ENCODE measurements at regions not wholly inside any gene's neighbourhood (a gene's known extent, or its start where the extent isn't known, plus 50 kb on each side); places are given as distances from the start of the nearest gene placed in this dataset.

DNA sequence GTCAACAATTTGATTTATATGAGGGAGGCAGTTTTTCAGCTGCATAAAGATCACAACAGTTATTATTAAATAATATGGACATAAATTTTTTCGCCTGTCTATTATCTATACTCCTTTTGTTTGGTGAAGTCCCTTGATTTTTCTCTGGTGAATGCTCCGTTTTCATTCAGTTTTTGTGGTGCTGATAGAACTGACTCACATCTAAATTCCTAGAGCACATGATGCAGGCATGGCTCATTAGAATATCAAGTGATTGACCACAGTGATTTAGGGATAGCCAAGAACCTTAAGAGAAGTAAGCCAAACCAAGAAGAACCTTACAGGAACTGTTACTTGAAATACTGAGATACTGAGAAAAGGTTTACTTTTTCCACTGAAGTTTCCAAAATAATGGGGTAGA is 208.9 kb downstream of the PRR20E start:
- no peaks in the 10 kb centered on the region for H3K27me3 Mint-ChIP-seq
- H3K9me3 Mint-ChIP-seq, result peaks cover 0 to 5% (median 4%) of the 10 kb centered on the region in 3 donors
- no peaks in the 10 kb centered on the region for H3K36me3 Mint-ChIP-seq

DNA sequence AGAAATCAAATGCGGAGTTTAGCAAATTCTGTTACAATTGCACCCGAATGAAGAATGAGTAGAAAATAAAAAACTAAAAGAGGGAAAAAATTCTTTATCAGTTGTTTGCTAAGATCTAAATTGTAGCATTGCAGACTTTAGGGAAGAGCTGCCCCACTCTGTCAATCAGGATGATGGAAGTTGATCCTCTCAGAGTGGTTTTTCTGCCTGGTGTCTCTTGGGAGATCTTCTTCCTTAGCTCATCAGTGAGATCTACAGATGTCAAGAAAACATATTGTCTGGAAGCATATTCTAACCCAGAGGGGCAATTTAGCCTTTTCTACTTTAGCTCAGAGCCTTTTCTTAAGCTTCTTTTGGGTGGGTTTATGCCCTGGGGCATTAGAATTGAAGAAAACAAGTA is 223.2 kb upstream of the PCDH17 start:
- Mint-ChIP-seq H3K9me3 (peaks cover 4 to 11% (median 5%) of the 10 kb centered on the region in 3 donors), H3K4me1 (no peaks in the 10 kb centered on the region), H3K4me3 (no peak overlapping the region), H3K27me3 (no peaks in the 10 kb centered on the region), H3K36me3 (no peaks in the 10 kb centered on the region), H3K27ac (no peak overlapping the region)

More for the DNA sequence above, 208.9 kb downstream of the PRR20E start:
- no peak overlapping the region for H3K27ac Mint-ChIP-seq
- H3K4me1 Mint-ChIP-seq, result no peaks in the 10 kb centered on the region
- H3K4me3 Mint-ChIP-seq, result no peak overlapping the region

DNA sequence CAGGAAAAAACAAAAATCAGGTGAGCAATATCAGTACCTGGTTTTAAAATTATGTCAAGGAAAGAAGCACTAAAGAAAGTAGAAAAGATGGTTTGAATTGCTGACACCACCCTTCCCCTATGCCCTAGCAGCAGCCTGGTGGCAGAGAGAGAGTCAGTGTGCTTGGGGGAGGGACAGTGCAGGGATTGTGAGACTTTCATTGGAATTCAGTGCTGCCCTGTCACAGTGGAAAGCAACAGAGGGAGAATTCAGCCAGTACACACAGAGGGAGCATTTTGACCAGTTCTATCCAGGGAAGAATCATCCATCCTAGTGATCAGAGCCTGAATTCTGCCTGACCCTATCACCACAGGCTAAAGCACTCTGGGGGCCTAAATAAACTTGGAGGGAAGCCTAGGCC is 222.4 kb upstream of the PCDH17 start:
- Mint-ChIP-seq H3K27me3 (no peaks in the 10 kb centered on the region), H3K4me1 (no peaks in the 10 kb centered on the region), H3K27ac (no peak overlapping the region), H3K9me3 (peaks cover 4 to 11% (median 5%) of the 10 kb centered on the region in 3 donors), H3K36me3 (no peaks in the 10 kb centered on the region), H3K4me3 (no peak overlapping the region)

DNA sequence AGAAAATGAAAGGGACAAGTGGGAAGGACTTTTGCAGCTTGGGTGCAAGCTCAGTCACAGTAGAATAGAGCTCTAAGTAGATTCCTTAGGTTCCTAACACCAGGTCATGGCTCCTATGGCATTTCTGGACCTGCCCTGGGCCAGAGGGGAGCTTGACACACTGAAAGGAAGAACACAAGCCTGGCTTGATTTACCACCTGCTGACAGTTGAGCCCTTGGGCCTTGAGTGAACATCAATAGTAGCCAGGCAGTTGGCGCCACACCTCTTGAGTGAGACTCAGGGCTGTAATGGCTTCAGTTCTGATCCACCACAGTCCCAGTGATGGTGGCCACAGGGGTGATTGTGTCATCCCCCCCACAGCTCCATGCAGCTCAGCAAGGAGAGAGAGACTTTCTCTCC is 221.9 kb upstream of the PCDH17 start:
- Mint-ChIP-seq H3K4me3 (no peak overlapping the region), H3K27ac (no peak overlapping the region), H3K9me3 (peaks cover 4 to 11% (median 5%) of the 10 kb centered on the region in 3 donors), H3K36me3 (no peaks in the 10 kb centered on the region), H3K4me1 (no peaks in the 10 kb centered on the region), H3K27me3 (no peaks in the 10 kb centered on the region)

DNA sequence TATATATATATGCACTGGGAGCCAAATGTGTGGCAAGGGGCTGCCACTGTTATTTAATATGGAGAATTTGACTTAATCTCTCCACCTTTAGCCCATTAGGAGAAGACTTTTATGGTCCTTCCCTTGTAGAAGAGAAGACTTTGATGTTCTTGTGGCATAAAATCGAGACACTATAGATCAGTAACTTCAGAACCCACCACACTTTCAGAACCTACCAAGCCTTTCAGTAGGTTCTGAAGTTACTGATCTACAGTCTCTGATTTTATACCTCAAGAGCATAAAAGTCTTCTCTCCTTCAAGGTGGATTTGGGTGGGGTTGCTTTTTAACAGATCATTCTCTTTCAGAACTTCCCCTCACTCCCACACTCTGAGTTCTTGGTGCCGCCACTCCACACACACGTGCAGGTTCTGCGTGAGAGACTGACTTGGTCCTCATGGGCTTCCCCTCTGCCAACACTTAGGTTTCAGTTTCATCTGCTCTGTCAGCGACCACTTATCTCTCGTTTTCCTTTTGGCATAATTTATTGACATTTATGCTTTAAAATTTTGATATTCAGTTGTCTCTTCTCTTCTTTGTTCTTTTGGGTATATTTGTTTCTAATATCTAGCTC is 213.4 kb upstream of the PCDH17 start:
- Mint-ChIP-seq H3K36me3 (no peaks in the 10 kb centered on the region), H3K27me3 (no peaks in the 10 kb centered on the region), H3K9me3 (no peaks in the 10 kb centered on the region), H3K27ac (peak overlapping the region in 1 of 3 donors; percentile 12), H3K4me1 (peaks cover 0 to 3% (median 0%) of the 10 kb centered on the region in 3 donors), H3K4me3 (peak overlapping the region in 1 of 4 donors; percentile 47)

DNA sequence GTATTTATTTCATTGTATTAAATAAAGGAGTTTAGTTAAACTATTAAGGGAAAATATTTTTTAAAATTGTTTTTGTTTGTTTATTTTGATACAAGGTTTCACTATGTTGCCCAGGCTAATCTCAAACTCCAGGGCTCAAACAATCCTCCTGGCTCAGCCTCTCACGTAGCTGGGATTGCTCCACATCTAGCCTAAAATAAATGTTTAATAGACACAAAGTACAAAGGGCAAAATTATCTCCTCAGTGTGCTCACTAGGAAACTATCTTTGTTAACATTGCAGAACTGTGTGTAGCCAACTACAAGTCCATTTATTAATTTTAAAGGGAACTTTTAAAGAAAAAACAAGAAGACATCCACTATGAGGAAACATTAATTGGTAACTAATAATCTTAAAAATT is 207.2 kb upstream of the PCDH17 start:
- no peaks in the 10 kb centered on the region for H3K9me3 Mint-ChIP-seq

DNA sequence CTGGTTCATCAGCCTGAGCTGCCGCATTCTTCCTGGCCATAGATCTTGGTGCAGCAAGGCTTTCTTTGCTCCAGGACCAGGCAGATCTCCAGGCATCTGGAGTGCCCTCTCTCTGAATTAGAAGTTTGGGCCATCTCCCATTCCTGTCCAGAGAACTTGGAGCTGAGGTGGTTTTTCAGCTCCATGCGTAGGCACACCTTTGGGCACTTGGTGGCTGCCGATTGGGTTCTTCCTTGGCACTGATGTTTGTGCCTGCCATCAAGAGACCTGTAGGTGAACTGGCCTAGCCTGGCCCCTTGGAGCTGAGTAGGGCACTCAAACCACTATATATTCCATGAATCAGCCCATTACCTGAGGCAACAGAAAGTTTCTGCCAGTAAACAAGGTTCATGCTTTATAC is 206.0 kb upstream of the PCDH17 start:
- H3K4me3 Mint-ChIP-seq, result no peak overlapping the region
- no peak overlapping the region for H3K27ac Mint-ChIP-seq
- H3K9me3 Mint-ChIP-seq, result peaks cover 0 to 9% (median 6%) of the 10 kb centered on the region in 3 donors
- H3K36me3 Mint-ChIP-seq, result peaks cover 1% of the 10 kb centered on the region
- H3K27me3 Mint-ChIP-seq, result no peaks in the 10 kb centered on the region
- peaks cover 0 to 1% (median 0%) of the 10 kb centered on the region in 3 donors for H3K4me1 Mint-ChIP-seq

More for the DNA sequence above, 207.2 kb upstream of the PCDH17 start:
- Mint-ChIP-seq H3K36me3 (peaks cover 1% of the 10 kb centered on the region), H3K4me1 (peaks cover 0 to 1% (median 0%) of the 10 kb centered on the region in 3 donors), H3K27ac (no peak overlapping the region), H3K27me3 (no peaks in the 10 kb centered on the region), H3K4me3 (no peak overlapping the region)

DNA sequence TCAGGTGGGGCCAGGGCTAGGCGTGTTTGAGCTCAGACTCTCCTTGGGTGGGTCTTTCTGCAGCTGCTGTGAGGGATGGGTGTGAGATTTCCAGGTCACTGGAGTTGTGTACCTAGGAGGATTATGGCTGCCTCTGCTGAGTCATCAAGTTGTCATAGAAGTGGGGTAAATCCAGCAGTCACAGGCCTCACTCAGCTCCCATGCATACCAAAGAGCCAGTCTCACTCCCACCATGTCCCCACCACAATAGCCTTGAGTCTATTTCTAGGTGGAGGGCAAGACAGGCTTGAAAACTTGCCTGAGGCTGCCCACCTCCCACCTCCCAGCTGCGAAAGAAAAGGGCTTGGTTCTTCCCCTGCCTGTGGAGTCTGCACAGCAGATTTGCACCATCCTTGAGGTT is 194.0 kb upstream of the PCDH17 start:
- H3K9me3 Mint-ChIP-seq, result peaks cover 0 to 15% (median 3%) of the 10 kb centered on the region in 3 donors
- no peak overlapping the region for H3K27ac Mint-ChIP-seq
- no peaks in the 10 kb centered on the region for H3K27me3 Mint-ChIP-seq
- H3K4me3 Mint-ChIP-seq, result no peak overlapping the region
- no peaks in the 10 kb centered on the region for H3K4me1 Mint-ChIP-seq
- no peaks in the 10 kb centered on the region for H3K36me3 Mint-ChIP-seq

DNA sequence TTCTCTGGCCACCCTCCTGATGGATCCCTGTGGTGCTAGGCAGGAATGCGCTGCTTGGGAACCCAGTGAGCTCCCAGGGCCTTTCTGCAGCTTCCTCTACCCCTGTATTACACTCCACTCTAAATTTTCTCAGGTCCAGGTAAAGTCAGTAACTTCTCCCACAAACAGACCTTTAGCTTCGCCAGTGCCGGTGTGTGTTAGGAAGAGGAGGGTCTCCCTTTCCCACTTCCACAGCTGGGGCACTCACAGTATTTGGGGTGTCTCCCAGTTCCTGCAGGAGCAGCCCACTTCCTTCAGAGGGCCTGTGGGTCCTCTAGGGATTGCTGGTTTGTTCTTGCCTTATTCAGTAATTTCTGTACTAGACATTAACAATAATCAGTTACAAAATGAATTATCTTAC is 193.5 kb upstream of the PCDH17 start:
- Mint-ChIP-seq H3K36me3 (no peaks in the 10 kb centered on the region), H3K4me1 (no peaks in the 10 kb centered on the region), H3K27me3 (no peaks in the 10 kb centered on the region), H3K27ac (no peak overlapping the region), H3K9me3 (peaks cover 0 to 12% (median 3%) of the 10 kb centered on the region in 3 donors), H3K4me3 (no peak overlapping the region)

DNA sequence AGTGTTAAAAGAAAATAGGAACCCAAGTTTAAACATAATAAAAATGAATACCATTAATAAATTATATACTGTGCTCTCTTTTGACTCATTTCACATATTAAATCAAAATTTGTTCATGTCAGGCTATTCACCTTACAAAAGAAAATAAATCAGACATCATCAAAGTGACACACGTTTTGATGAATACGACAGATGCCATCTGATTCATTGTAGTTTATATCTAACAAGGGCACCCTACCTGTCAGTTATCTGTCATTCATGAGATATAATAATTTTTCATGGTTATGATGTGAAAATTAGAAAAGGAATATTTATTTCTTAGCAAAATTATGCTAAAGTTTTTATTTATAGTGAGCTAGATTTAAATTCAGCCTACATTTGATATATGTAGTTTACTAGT is 188.1 kb upstream of the PCDH17 start:
- H3K4me3 Mint-ChIP-seq, result no peak overlapping the region
- H3K27ac Mint-ChIP-seq, result no peak overlapping the region
- H3K27me3 Mint-ChIP-seq, result no peaks in the 10 kb centered on the region
- no peaks in the 10 kb centered on the region for H3K4me1 Mint-ChIP-seq
- H3K9me3 Mint-ChIP-seq, result peaks cover 2 to 4% (median 3%) of the 10 kb centered on the region in 3 donors
- H3K36me3 Mint-ChIP-seq, result no peaks in the 10 kb centered on the region

DNA sequence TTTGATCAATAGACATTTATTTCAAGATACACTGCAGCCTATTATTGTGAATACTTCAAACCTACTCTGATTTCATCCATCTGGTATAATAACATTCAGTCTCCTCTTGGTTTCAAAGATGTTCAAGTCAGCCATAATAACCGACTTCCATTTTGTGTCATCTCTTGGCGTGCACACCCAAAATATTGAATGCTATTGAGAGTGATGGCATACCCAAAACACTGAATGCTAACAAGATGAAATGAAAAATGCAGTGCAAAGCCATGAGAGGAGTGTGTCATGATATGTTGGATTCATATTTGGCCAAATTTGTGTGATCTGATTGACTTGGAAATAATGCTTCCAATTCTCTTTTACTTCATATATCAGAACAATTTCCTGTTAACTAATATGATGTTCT is 181.2 kb upstream of the PCDH17 start:
- Mint-ChIP-seq H3K27ac (no peak overlapping the region), H3K4me1 (no peaks in the 10 kb centered on the region), H3K9me3 (peaks cover 0 to 3% (median 0%) of the 10 kb centered on the region in 3 donors), H3K27me3 (no peaks in the 10 kb centered on the region), H3K4me3 (no peak overlapping the region), H3K36me3 (no peaks in the 10 kb centered on the region)

DNA sequence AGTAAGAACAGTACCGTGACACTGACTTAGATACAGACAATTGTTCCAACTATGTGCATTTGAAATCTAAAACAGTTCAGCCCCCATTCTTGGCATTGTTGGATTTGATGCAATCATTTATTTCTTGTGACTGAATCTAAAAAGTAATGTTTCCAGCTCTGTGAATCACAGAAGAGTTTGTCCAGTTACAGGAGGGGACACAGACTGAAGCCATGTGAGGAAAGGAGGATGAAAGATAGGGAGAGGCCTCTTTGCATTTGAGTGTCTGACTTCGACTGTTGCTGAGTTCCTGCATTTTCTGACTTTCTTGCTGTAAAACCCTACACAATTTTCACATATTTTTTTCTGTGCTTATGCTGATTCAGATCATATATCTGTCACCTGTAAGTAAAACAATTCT is 179.3 kb upstream of the PCDH17 start:
- no peaks in the 10 kb centered on the region for H3K4me1 Mint-ChIP-seq
- H3K9me3 Mint-ChIP-seq, result peaks cover 0 to 10% (median 3%) of the 10 kb centered on the region in 3 donors

DNA sequence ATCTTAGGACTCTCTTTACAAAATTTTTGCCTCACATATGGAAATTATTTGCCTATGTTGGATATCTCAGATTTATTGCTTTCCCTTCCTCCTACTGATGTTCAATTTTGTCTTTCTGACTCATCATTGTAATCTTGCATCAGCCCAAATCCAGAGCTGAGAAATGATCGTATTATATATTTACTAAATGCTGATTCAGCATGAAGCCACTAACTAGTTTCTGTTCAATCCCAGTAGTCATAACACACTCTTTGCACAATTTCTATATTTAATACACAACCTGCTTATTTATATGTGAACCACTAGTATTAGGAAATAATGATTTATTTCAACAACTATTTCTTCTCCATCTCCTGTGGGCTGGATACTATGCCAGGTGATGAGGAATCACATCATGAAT is 161.1 kb upstream of the PCDH17 start:
- H3K27me3 Mint-ChIP-seq, result no peaks in the 10 kb centered on the region
- peaks cover 0 to 5% (median 3%) of the 10 kb centered on the region in 3 donors for H3K9me3 Mint-ChIP-seq
- H3K36me3 Mint-ChIP-seq, result no peaks in the 10 kb centered on the region
- no peaks in the 10 kb centered on the region for H3K4me1 Mint-ChIP-seq
- no peak overlapping the region for H3K4me3 Mint-ChIP-seq
- no peak overlapping the region for H3K27ac Mint-ChIP-seq

More for the DNA sequence above, 179.3 kb upstream of the PCDH17 start:
- no peak overlapping the region for H3K4me3 Mint-ChIP-seq
- no peaks in the 10 kb centered on the region for H3K27me3 Mint-ChIP-seq
- H3K36me3 Mint-ChIP-seq, result no peaks in the 10 kb centered on the region
- H3K27ac Mint-ChIP-seq, result peak overlapping the region in 1 of 3 donors; percentile 18

DNA sequence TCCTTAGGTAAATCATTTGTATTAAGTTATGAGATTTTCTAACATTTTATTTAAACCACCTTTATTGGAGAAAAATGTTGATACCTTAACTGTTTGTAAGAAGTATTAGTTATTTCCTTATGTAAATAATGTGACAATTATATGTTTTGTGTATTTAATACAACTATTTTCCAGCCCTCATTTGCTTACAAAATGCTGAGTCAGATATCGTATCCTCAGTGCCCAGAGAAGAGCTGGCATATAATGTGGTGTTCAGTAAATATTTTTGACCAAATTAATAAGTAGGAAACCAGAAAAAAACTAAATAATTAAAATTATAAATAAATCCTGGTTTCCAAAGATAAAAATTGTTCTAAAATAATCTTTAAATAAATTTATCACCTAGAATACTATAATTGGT is 140.2 kb upstream of the PCDH17 start:
- no peaks in the 10 kb centered on the region for H3K27me3 Mint-ChIP-seq
- no peaks in the 10 kb centered on the region for H3K36me3 Mint-ChIP-seq
- peaks cover 0 to 9% (median 4%) of the 10 kb centered on the region in 3 donors for H3K9me3 Mint-ChIP-seq
- H3K27ac Mint-ChIP-seq, result no peak overlapping the region
- no peaks in the 10 kb centered on the region for H3K4me1 Mint-ChIP-seq
- H3K4me3 Mint-ChIP-seq, result no peak overlapping the region

DNA sequence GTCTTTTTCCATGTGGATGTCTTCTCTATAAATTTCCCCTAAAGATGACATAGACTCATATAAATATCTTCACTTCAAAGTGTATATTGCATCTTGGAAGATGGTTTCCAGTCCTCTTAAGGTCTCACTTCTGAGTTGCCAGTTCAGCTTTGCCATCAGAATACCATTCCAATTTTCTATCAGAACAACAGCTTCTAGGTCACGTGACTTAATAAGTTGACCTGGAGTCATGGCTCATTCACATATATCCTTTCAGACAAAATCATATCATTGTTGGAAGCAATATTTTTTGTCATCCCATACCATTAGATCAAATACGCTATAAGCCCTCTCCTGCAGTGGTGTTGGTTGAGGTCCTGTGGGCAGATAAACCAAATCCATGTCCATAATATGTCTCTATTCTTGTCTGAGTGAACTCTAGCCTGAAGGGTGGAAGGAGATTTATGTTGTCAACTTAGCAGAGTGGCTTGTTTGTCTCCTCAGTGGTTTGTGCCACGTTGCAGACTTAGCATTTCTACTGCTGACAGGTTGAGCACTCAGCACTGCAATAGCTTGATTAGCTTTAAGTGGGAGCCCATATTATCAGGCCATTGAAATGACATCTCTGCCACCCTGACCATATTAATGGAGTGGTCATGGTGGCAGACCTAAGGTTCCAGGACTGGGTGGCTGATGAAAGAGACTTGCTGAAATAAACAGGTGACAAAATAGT is 123.6 kb upstream of the PCDH17 start:
- H3K36me3 Mint-ChIP-seq, result no peaks in the 10 kb centered on the region
- no peaks in the 10 kb centered on the region for H3K4me1 Mint-ChIP-seq
- no peak overlapping the region for H3K4me3 Mint-ChIP-seq
- no peaks in the 10 kb centered on the region for H3K27me3 Mint-ChIP-seq
- no peak overlapping the region for H3K27ac Mint-ChIP-seq
- H3K9me3 Mint-ChIP-seq, result peaks cover 0 to 6% (median 0%) of the 10 kb centered on the region in 3 donors

DNA sequence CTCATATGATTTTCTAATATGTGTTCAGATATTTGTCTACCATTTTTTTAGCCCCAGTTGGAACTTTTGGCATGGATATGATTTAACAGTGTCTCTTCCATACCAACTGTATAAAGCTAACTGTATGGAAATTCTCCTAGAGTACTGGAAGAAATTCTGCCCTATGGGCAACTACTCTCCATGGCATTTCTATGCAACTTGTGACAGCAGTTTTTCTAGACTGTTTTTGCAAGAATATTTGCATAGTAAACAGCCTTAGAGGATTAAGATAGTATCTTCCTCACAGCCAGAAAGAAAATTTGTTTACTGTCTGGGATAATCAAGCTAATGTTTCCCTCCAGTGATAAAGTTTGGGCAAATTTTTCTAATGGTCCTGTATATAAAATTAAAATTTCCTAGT is 119.9 kb upstream of the PCDH17 start:
- no peak overlapping the region for H3K27ac Mint-ChIP-seq
- H3K4me1 Mint-ChIP-seq, result no peaks in the 10 kb centered on the region
- peaks cover 0 to 4% (median 3%) of the 10 kb centered on the region in 3 donors for H3K9me3 Mint-ChIP-seq
- H3K4me3 Mint-ChIP-seq, result no peak overlapping the region
- no peaks in the 10 kb centered on the region for H3K36me3 Mint-ChIP-seq
- H3K27me3 Mint-ChIP-seq, result no peaks in the 10 kb centered on the region

All from IgD-negative memory B cell (primary cell).